Kidney (tissue), 13 donors: ENCODE measurements at regions not wholly inside any gene's neighbourhood (a gene's known extent, or its start where the extent isn't known, plus 50 kb on each side); places are given as distances from the start of the nearest gene placed in this dataset.
A peak's percentile ranks its signal among the peaks of the same experiment; 100 is the strongest.

Experiments used
- DNase-seq, 5 donors: peaks; one replicate each; pipeline ENCODE4 v3.0.0-alpha.2; 2013 to 2020
- FAIRE-seq: peaks from 2 replicates; lab custom pipeline; 2012; peaks lifted over from hg19 to GRCh38; lab: Jason Lieb, UNC
- H3K27ac ChIP-seq, 2 donors: one replicate each; pipeline ENCODE4 v1.7.0; 2013; ENCODE audit warnings: low read depth in 2 of 2, low read length in 2 of 2, inconsistent platforms in 1 of 2
- H3K27me3 ChIP-seq: one replicate; pipeline ENCODE4 v1.7.1; 2013; ENCODE audit warnings: low read length, inconsistent platforms; ENCODE audit not compliant: control insufficient read depth, insufficient read depth
- H3K36me3 ChIP-seq, 3 donors: one replicate each; pipeline versions ENCODE4 v1.7.0 to v1.7.1; 2013; ENCODE audit warnings: low read length in 3 of 3, control low read depth in 1 of 3, inconsistent platforms in 1 of 3; ENCODE audit not compliant: insufficient read depth in 3 of 3, control insufficient read depth in 2 of 3
- H3K4me1 ChIP-seq, 3 donors: one replicate each; pipeline versions ENCODE4 v1.7.0 to v1.7.1; 2013; ENCODE audit warnings: low read length in 3 of 3, inconsistent platforms in 1 of 3, low read depth in 1 of 3; ENCODE audit not compliant: control insufficient read depth in 2 of 3, insufficient read depth in 2 of 3
- H3K4me3 ChIP-seq, 3 donors: one replicate each; pipeline versions ENCODE4 v1.7.0 to v1.8.1; 2013; ENCODE audit warnings: low read length in 3 of 3, control low read depth in 1 of 3, inconsistent platforms in 1 of 3
- H3K9ac ChIP-seq, 3 donors: one replicate each; pipeline versions ENCODE4 v1.7.0 to v1.7.1; 2013; ENCODE audit warnings: low read length in 3 of 3, control low read depth in 1 of 3, inconsistent platforms in 1 of 3
- H3K9me3 ChIP-seq, 3 donors: one replicate each; pipeline versions ENCODE4 v1.7.0 to v1.7.1; 2013; ENCODE audit warnings: low read length in 3 of 3, control low read depth in 1 of 3, inconsistent platforms in 1 of 3; ENCODE audit not compliant: control insufficient read depth in 2 of 3, insufficient read depth in 1 of 3
- CTCF ChIP-seq: IDR thresholded peaks from 3 replicates; pipeline ENCODE4 v1.5.1; 2012; ENCODE audit warnings: mild to moderate bottlenecking, moderate library complexity, borderline replicate concordance; ENCODE audit not compliant: insufficient read depth; ENCODE audit errors: extremely low read depth
- intact Hi-C: fragments of 100-400 bp; cut with DNase I; formaldehyde crosslinking; loops from one replicate; pipeline ENCODE4 v1.11.1; 2022
- donor health status: control.
- donor health status: control.
- donor health status: control.
- donor health status: control.
- donor health status: control.
- donor health status: DM: yes; HTN: yes; CAD: no.
- donor health status: Normal renal cell carcinoma (clear cell type).

GRCh38 chr10:78424723-78425122 lies 391.1 kb downstream of the RPS24 start:
- intact Hi-C loops = no loop called here
- Histone ChIP-seq H3K27me3 (no peaks in the 10 kb centered on the region), H3K4me1 (no peaks in the 10 kb centered on the region), H3K27ac (no peak overlapping the region), H3K4me3 (no peak overlapping the region), H3K9me3 (peaks cover 0 to 5% (median 1%) of the 10 kb centered on the region in 3 donors), H3K9ac (no peak overlapping the region), H3K36me3 (no peaks in the 10 kb centered on the region)
- no peak for TF ChIP-seq CTCF
- peak in 1 of 5 donors; percentile 7 for DNase-seq
- no peak for FAIRE-seq

- no peak for TF ChIP-seq CTCF
- no peak overlapping the region for H3K9ac ChIP-seq
- no peaks in the 10 kb centered on the region for H3K27me3 ChIP-seq
- H3K9me3 ChIP-seq = peaks cover 0 to 5% (median 1%) of the 10 kb centered on the region in 3 donors
- H3K36me3 ChIP-seq = no peaks in the 10 kb centered on the region
- DNase-seq (no peak), FAIRE-seq (no peak)
- H3K4me3 ChIP-seq = no peak overlapping the region
- no peak overlapping the region for H3K27ac ChIP-seq
- intact Hi-C loops = no loop called here
- H3K4me1 ChIP-seq = no peaks in the 10 kb centered on the region
These were observed 392.5 kb downstream of the RPS24 start for GRCh38 chr10:78426181-78426580.

- H3K4me3 ChIP-seq = no peak overlapping the region
- H3K9ac ChIP-seq = no peak overlapping the region
- FAIRE-seq (no peak), DNase-seq (no peak)
- H3K4me1 ChIP-seq = no peaks in the 10 kb centered on the region
- no peak overlapping the region for H3K27ac ChIP-seq
- peaks cover 0 to 5% (median 1%) of the 10 kb centered on the region in 3 donors for H3K9me3 ChIP-seq
- intact Hi-C loops = no loop called here
- no peaks in the 10 kb centered on the region for H3K36me3 ChIP-seq
- no peaks in the 10 kb centered on the region for H3K27me3 ChIP-seq
- no peak for TF ChIP-seq CTCF
These were observed 393.9 kb downstream of the RPS24 start for GRCh38 chr10:78427497-78428031.

- TF ChIP-seq CTCF = no peak
- DNase-seq (no peak), FAIRE-seq (peak; percentile 6)
These were observed 394.9 kb downstream of the RPS24 start for GRCh38 chr10:78428579-78428978.

More at GRCh38 chr10:78428579-78428978, 394.9 kb downstream of the RPS24 start:
- Histone ChIP-seq H3K27ac (no peak overlapping the region), H3K27me3 (no peaks in the 10 kb centered on the region), H3K36me3 (no peaks in the 10 kb centered on the region), H3K9ac (no peak overlapping the region), H3K4me1 (peaks cover 0 to 6% (median 0%) of the 10 kb centered on the region in 3 donors), H3K4me3 (no peak overlapping the region), H3K9me3 (peaks cover 0 to 5% (median 1%) of the 10 kb centered on the region in 3 donors)
- intact Hi-C loops = no loop called here
